H9 (cell line): ENCODE measurements at regions not wholly inside any gene's neighbourhood (a gene's known extent, or its start where the extent isn't known, plus 50 kb on each side); places are given as distances from the start of the nearest gene placed in this dataset.

Experiments used
- DNase-seq: peaks from one replicate; pipeline ENCODE4 v3.0.0-alpha.2; 2017
- H2AFZ ChIP-seq: one replicate; pipeline ENCODE4 v1.6.1; 2013; ENCODE audit warnings: mild to moderate bottlenecking, low read length, control low read depth, moderate library complexity
- H2AK5ac ChIP-seq: 2 replicates; pipeline ENCODE4 v1.6.1; 2013; ENCODE audit warnings: low read length, control low read depth, mixed read lengths; ENCODE audit not compliant: insufficient read length
- H2BK120ac ChIP-seq: one replicate; pipeline ENCODE4 v1.6.1; 2013; ENCODE audit warnings: low read depth, mild to moderate bottlenecking, low read length, control low read depth, inconsistent platforms; ENCODE audit not compliant: poor library complexity, severe bottlenecking
- H2BK12ac ChIP-seq: 2 replicates; pipeline ENCODE4 v1.6.1; 2013; ENCODE audit warnings: low read length, control low read depth, mixed read lengths, low read depth; ENCODE audit not compliant: insufficient read length
- H2BK15ac ChIP-seq: 2 replicates; pipeline ENCODE4 v1.6.1; 2013; ENCODE audit warnings: low read depth, low read length, control low read depth
- H2BK20ac ChIP-seq: one replicate; pipeline ENCODE4 v1.6.1; 2013; ENCODE audit warnings: low read depth, mild to moderate bottlenecking, low read length, control low read depth, inconsistent platforms; ENCODE audit not compliant: poor library complexity, severe bottlenecking
- H2BK5ac ChIP-seq: 2 replicates; pipeline ENCODE4 v1.6.1; 2013; ENCODE audit warnings: low read length, control low read depth, mixed read lengths; ENCODE audit not compliant: insufficient read length
- H3K14ac ChIP-seq: 2 replicates; pipeline ENCODE4 v1.6.1; 2013; ENCODE audit warnings: low read length, control low read depth; ENCODE audit not compliant: insufficient read depth
- H3K18ac ChIP-seq: 2 replicates; pipeline ENCODE4 v1.6.1; 2013; ENCODE audit warnings: low read depth, mild to moderate bottlenecking, mixed read lengths, low read length, control low read depth; ENCODE audit not compliant: insufficient read length
- H3K23ac ChIP-seq: 2 replicates; pipeline ENCODE4 v1.6.1; 2013; ENCODE audit warnings: low read length, control low read depth, mixed read lengths, low read depth; ENCODE audit not compliant: insufficient read length
- H3K23me2 ChIP-seq: 2 replicates; pipeline ENCODE4 v1.6.1; 2013; ENCODE audit warnings: low read depth, mild to moderate bottlenecking, mixed read lengths, low read length, control low read depth; ENCODE audit not compliant: insufficient read length, poor library complexity, severe bottlenecking
- H3K27ac ChIP-seq: 2 replicates; pipeline ENCODE4 v1.5.1; 2013; ENCODE audit warnings: low read length, control low read depth, mixed read lengths, low read depth; ENCODE audit not compliant: insufficient read length
- H3K27me3 ChIP-seq: 2 replicates; pipeline ENCODE4 v1.6.1; 2013; ENCODE audit warnings: low read length, control low read depth, inconsistent platforms; ENCODE audit not compliant: insufficient read depth
- H3K4ac ChIP-seq: 2 replicates; pipeline ENCODE4 v1.6.1; 2013; ENCODE audit warnings: low read depth, mild to moderate bottlenecking, control low read depth, inconsistent platforms, low read length, moderate library complexity
- H3K4me1 ChIP-seq: 2 replicates; pipeline ENCODE4 v1.6.1; 2013; ENCODE audit warnings: low read length, control low read depth, inconsistent platforms; ENCODE audit not compliant: insufficient read depth
- H3K4me2 ChIP-seq: 2 replicates; pipeline ENCODE4 v1.6.1; 2013; ENCODE audit warnings: low read length, control low read depth, mixed read lengths; ENCODE audit not compliant: insufficient read length, insufficient read depth
- H3K56ac ChIP-seq: 2 replicates; pipeline ENCODE4 v1.6.1; 2013; ENCODE audit warnings: low read depth, mild to moderate bottlenecking, mixed read lengths, low read length, control low read depth; ENCODE audit not compliant: insufficient read length
- H3K79me1 ChIP-seq: 2 replicates; pipeline ENCODE4 v1.6.1; 2013; ENCODE audit warnings: low read depth, mild to moderate bottlenecking, moderate library complexity, low read length, control low read depth, inconsistent platforms; ENCODE audit not compliant: insufficient read depth, poor library complexity, severe bottlenecking
- H3K79me2 ChIP-seq: 2 replicates; pipeline ENCODE4 v1.6.1; 2013; ENCODE audit warnings: low read length, control low read depth, inconsistent platforms; ENCODE audit not compliant: insufficient read depth
- H3K9ac ChIP-seq: 2 replicates; pipeline ENCODE4 v1.6.1; 2013; ENCODE audit warnings: low read length, control low read depth, mixed read lengths; ENCODE audit not compliant: insufficient read length; ENCODE audit errors: extremely low read depth
- H3K9me3 ChIP-seq: one replicate; pipeline ENCODE4 v1.6.1; 2013; ENCODE audit warnings: low read depth, low read length, inconsistent platforms; ENCODE audit not compliant: control insufficient read depth
- H3T11ph ChIP-seq: one replicate; pipeline ENCODE4 v1.6.1; 2013; ENCODE audit warnings: mild to moderate bottlenecking, low read length, control low read depth, inconsistent platforms
- H4K20me1 ChIP-seq: one replicate; pipeline ENCODE4 v1.6.1; 2013; ENCODE audit not compliant: control insufficient read depth, insufficient read length, insufficient read depth
- H4K5ac ChIP-seq: 2 replicates; pipeline ENCODE4 v1.6.1; 2013; ENCODE audit warnings: low read depth, mild to moderate bottlenecking, mixed read lengths, low read length, control low read depth; ENCODE audit not compliant: insufficient read length
- H4K8ac ChIP-seq: replicated peaks from 2 replicates; pipeline ENCODE4 v1.6.1; 2013; ENCODE audit warnings: low read length, control low read depth, mixed read lengths, low read depth; ENCODE audit not compliant: insufficient read length
- H4K91ac ChIP-seq: 2 replicates; pipeline ENCODE4 v1.6.1; 2013; ENCODE audit warnings: low read depth, mild to moderate bottlenecking, moderate library complexity, mixed read lengths, low read length, control low read depth; ENCODE audit not compliant: insufficient read length
- H3K27ac Mint-ChIP-seq, 3 experiments: 2 replicates in 2 of 3; 3 replicates in 1 of 3; pipeline ENCODE4 v1.8.0; 2020 to 2021; ENCODE audit warnings: mixed read lengths in 3 of 3, mild to moderate bottlenecking in 1 of 3, moderate library complexity in 1 of 3
- H3K27me3 Mint-ChIP-seq: 2 replicates; pipeline ENCODE4 v1.8.0; 2021; ENCODE audit warnings: low read depth, mild to moderate bottlenecking, moderate library complexity, mixed read lengths
- H3K36me3 Mint-ChIP-seq, 3 experiments: 2 replicates in 2 of 3; 3 replicates in 1 of 3; pipeline ENCODE4 v1.8.0; 2020 to 2021; ENCODE audit warnings: low read depth in 3 of 3, mixed read lengths in 3 of 3; ENCODE audit not compliant: insufficient read depth in 1 of 3
- H3K4me1 Mint-ChIP-seq, 2 experiments: 2 replicates each; pipeline ENCODE4 v1.8.0; 2020; ENCODE audit warnings: mixed read lengths in 2 of 2
- H3K4me3 Mint-ChIP-seq, 2 experiments: 2 replicates in 1 of 2; 3 replicates in 1 of 2; pipeline ENCODE4 v1.8.0; 2020 to 2021; ENCODE audit warnings: mild to moderate bottlenecking in 2 of 2, mixed read lengths in 2 of 2, moderate library complexity in 1 of 2
- H3K9me3 Mint-ChIP-seq, 2 experiments: 2 replicates in 1 of 2; 3 replicates in 1 of 2; pipeline ENCODE4 v1.8.0; 2020; ENCODE audit warnings: mild to moderate bottlenecking in 2 of 2, mixed read lengths in 2 of 2, moderate library complexity in 1 of 2
- CTCF ChIP-seq: fragments of 200-600 bp; sonication (generic); conservative IDR thresholded peaks from 3 replicates; pipeline ENCODE4 v1.8.0; 2021; ENCODE audit warnings: antibody characterized with exemption, mild to moderate bottlenecking
- WGBS: extraction: QIAGEN DNeasy Blood & Tissue Kit; methylation state at CpG from one replicate; pipeline ENCODE4 v1.1.7; 2013; ENCODE audit warnings: missing lambda C conversion rate, low lambda C conversion rate, mixed read lengths; ENCODE audit not compliant: insufficient read length; ENCODE audit errors: extremely low coverage; 5-methylcytosine and 5-hydroxymethylcytosine counted together

GRCh38 chr17:36875698-36876293 is 61.5 kb upstream of the LHX1 start:
- H3T11ph ChIP-seq, result no peak overlapping the region
- no CpG with 5 or more reads among the region's 10 CpGs for WGBS
- Mint-ChIP-seq H3K4me1 (peaks cover 9% of the 10 kb centered on the region in 2 experiments), H3K27me3 (no peaks in the 10 kb centered on the region; the same call in 1 of the 2 replicates), H3K9me3 (peaks cover 0 to 8% of the 10 kb centered on the region in 2 experiments; a peak in 4 of 5 replicates), H3K27ac (no peak overlapping the region), H3K36me3 (peaks cover 0 to 2% (median 0%) of the 10 kb centered on the region in 3 experiments; a peak in 1 of 7 replicates), H3K4me3 (no peak overlapping the region)
- no peak overlapping the region for H3K14ac ChIP-seq
- H2BK5ac ChIP-seq, result no peak overlapping the region
- TF ChIP-seq CTCF, result no peak
- no peak overlapping the region for H2BK120ac ChIP-seq
- no peak overlapping the region for H2AFZ ChIP-seq
- no peak overlapping the region for H4K91ac ChIP-seq
- no peak overlapping the region for H2BK15ac ChIP-seq
- no peak overlapping the region for H3K9ac ChIP-seq
- no peak overlapping the region for H2BK12ac ChIP-seq
- no peak overlapping the region for H4K5ac ChIP-seq
- no peak overlapping the region for H3K18ac ChIP-seq
- H4K8ac ChIP-seq, result no peak overlapping the region
- H3K56ac ChIP-seq, result no peak overlapping the region
- no peaks in the 10 kb centered on the region for H3K79me1 ChIP-seq
- no peak overlapping the region for H3K4ac ChIP-seq
- no peaks in the 10 kb centered on the region for H3K23me2 ChIP-seq
- H3K27me3 ChIP-seq, result no peaks in the 10 kb centered on the region
- H3K27ac ChIP-seq, result no peak overlapping the region
- no peak overlapping the region for H3K4me2 ChIP-seq
- no peak overlapping the region for H2BK20ac ChIP-seq
- H3K4me1 ChIP-seq, result no peaks in the 10 kb centered on the region
- DNase-seq, result no peak
- H3K79me2 ChIP-seq, result no peaks in the 10 kb centered on the region
- H3K9me3 ChIP-seq, result no peaks in the 10 kb centered on the region
- H4K20me1 ChIP-seq, result no peaks in the 10 kb centered on the region
- H3K23ac ChIP-seq, result no peak overlapping the region
- no peak overlapping the region for H2AK5ac ChIP-seq
